ENCODE measurements at regions not wholly inside any gene's neighbourhood (a gene's known extent, or its start where the extent isn't known, plus 50 kb on each side); places are given as distances from the start of the nearest gene placed in this dataset.

GRCh38 chr11:32229576-32230240 is 138.8 kb downstream of the RCN1 start:
- TF ChIP-seq CTCF (conservative IDR thresholded peaks at IDR 0.05) (no peak), ZFX (IDR thresholded peaks at IDR 0.05) (no peak)

All from C4-2B (cell line).